HG03097 (cell line): ENCODE measurements at regions not wholly inside any gene's neighbourhood (a gene's known extent, or its start where the extent isn't known, plus 50 kb on each side); places are given as distances from the start of the nearest gene placed in this dataset.
A peak's percentile ranks its signal among the peaks of the same experiment; 100 is the strongest.

Source experiments
- ATAC-seq: cut with Tn5 transposase; IDR thresholded peaks from one replicate; pipeline ENCODE4 v1.9.1; 2021; ENCODE audit not compliant: unreplicated experiment, low FRiP score

DNA sequence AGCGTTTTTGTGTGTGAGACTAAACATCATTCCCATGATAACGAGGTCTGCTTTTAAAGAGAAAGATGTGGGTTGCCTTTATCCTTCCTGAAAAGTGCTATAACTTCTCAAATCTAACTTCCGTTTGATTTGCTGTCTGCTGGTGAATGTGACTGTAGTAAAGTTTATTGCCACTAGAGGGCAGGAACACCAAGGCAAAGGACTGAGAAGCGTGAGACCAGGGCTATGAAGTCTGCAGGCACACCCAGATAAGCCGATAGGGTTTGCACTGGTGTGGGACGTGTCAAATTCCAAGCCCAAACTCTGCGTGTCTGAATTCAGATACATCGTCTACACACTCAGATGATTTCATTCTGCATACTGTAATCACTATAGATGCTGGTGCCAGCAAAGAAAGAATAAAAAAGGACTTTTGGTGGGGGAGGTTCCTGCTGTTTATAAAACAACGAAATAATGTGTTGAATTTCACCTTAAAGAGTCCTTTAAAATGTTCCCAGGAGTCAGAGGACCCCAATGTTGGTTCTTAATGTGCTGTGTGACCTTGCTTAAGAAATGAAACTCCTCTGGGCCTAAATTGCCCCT, 87.2 kb downstream of the PTTG1 start:
- ATAC-seq, result peak; percentile 78

DNA sequence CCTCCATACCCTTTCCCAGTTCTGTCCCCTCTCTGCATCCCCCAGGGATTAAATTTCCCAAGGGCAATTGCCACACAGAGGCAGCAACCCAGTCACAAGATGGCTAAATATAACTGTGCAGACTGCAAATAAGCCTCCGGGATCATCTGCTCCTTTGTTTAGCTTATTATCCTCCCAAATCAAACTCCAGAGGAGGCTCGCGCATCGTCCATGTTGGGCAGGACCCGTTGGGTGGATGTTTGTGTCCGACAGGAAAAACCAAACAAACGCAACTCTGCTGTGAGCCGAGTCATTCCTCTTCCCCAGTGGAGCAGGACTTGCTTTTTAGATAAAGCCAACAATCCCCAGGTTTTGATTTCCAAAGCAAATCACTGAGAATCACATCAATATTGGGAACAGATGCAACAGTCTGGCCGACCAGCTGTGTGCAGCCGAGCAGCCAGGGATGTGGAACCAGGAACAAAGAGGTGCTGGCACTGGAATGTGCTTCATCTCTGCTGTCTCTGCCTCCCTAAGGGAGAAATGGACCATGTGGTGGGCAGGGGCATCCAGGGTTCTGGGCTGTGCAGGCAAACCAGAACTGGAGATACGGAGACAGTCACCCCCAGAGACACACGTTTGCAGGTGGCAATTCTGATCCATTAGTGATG, 89.8 kb downstream of the PTTG1 start:
- ATAC-seq, result no peak
